Mesenchymal stem cell (in vitro differentiated cells and primary cell): ENCODE measurements at regions not wholly inside any gene's neighbourhood (a gene's known extent, or its start where the extent isn't known, plus 50 kb on each side); places are given as distances from the start of the nearest gene placed in this dataset.

Experiments
- DNase-seq: peaks from one replicate; pipeline ENCODE4 v3.0.0-alpha.2; 2013
- H2AFZ ChIP-seq: one replicate; pipeline ENCODE4 v1.6.1; 2013; ENCODE audit warnings: low read depth, mild to moderate bottlenecking, control low read depth, inconsistent platforms, low read length, moderate library complexity
- H2AK5ac ChIP-seq: 2 replicates; pipeline ENCODE4 v1.6.1; 2013; ENCODE audit warnings: low read length, moderate library complexity, mild to moderate bottlenecking, inconsistent platforms; ENCODE audit not compliant: severe bottlenecking
- H2BK120ac ChIP-seq: one replicate; pipeline ENCODE4 v1.6.1; 2013; ENCODE audit warnings: low read depth, mild to moderate bottlenecking, inconsistent platforms, low read length, moderate library complexity
- H2BK12ac ChIP-seq, 2 experiments: one replicate each; pipeline ENCODE4 v1.6.1; 2013; ENCODE audit warnings: inconsistent platforms in 2 of 2, low read length in 2 of 2, mild to moderate bottlenecking in 2 of 2, moderate library complexity in 2 of 2, control low read depth in 1 of 2
- H2BK15ac ChIP-seq: one replicate; pipeline ENCODE4 v1.6.1; 2013; ENCODE audit warnings: mild to moderate bottlenecking, low read depth, inconsistent platforms; ENCODE audit not compliant: poor library complexity, severe bottlenecking
- H2BK5ac ChIP-seq: 2 replicates; pipeline ENCODE4 v1.6.1; 2013; ENCODE audit warnings: low read depth, mild to moderate bottlenecking, low read length, control low read depth, inconsistent platforms; ENCODE audit not compliant: poor library complexity, severe bottlenecking
- H3K14ac ChIP-seq, 2 experiments: one replicate each; pipeline ENCODE4 v1.6.1; 2013; ENCODE audit warnings: inconsistent platforms in 2 of 2, low read length in 2 of 2, control low read depth in 1 of 2, mild to moderate bottlenecking in 1 of 2, moderate library complexity in 1 of 2
- H3K18ac ChIP-seq, 2 experiments: one replicate each; pipeline ENCODE4 v1.6.1; 2013; ENCODE audit warnings: inconsistent platforms in 2 of 2, low read length in 2 of 2, control low read depth in 1 of 2, low read depth in 1 of 2, mild to moderate bottlenecking in 1 of 2
- H3K23ac ChIP-seq, 2 experiments: one replicate each; pipeline ENCODE4 v1.6.1; 2013; ENCODE audit warnings: inconsistent platforms in 2 of 2, low read length in 2 of 2, mild to moderate bottlenecking in 2 of 2, moderate library complexity in 2 of 2, control low read depth in 1 of 2
- H3K27ac ChIP-seq: 2 replicates; pipeline ENCODE4 v1.5.1; 2013; ENCODE audit warnings: mild to moderate bottlenecking, moderate library complexity, low read length, control low read depth, inconsistent platforms; ENCODE audit not compliant: poor library complexity, severe bottlenecking
- H3K27me3 ChIP-seq, 2 experiments: 2 replicates each; pipeline versions ENCODE4 v1.6.1 to v1.7.0; 2013; ENCODE audit warnings: low read length in 2 of 2, mild to moderate bottlenecking in 2 of 2, moderate library complexity in 2 of 2, control low read depth in 1 of 2, inconsistent platforms in 1 of 2; ENCODE audit not compliant: control insufficient read depth in 1 of 2, insufficient read depth in 1 of 2
- H3K36me3 ChIP-seq, 2 experiments: 2 replicates each; pipeline versions ENCODE4 v1.6.1 to v1.7.0; 2013; ENCODE audit warnings: low read length in 2 of 2, control low read depth in 1 of 2, inconsistent platforms in 1 of 2, low read depth in 1 of 2, mild to moderate bottlenecking in 1 of 2; ENCODE audit not compliant: insufficient read depth in 2 of 2, control insufficient read depth in 1 of 2
- H3K4ac ChIP-seq, 2 experiments: one replicate each; pipeline ENCODE4 v1.6.1; 2013; ENCODE audit warnings: inconsistent platforms in 2 of 2, low read length in 2 of 2, mild to moderate bottlenecking in 2 of 2, moderate library complexity in 2 of 2, control low read depth in 1 of 2, low read depth in 1 of 2
- H3K4me1 ChIP-seq: 2 replicates; pipeline ENCODE4 v1.6.1; 2013; ENCODE audit warnings: low read depth, low read length, control low read depth; ENCODE audit not compliant: control insufficient read depth, insufficient read depth
- H3K4me2 ChIP-seq: 2 replicates; pipeline ENCODE4 v1.6.1; 2013; ENCODE audit warnings: low read length, mild to moderate bottlenecking, inconsistent platforms; ENCODE audit not compliant: poor library complexity, severe bottlenecking
- H3K4me3 ChIP-seq, 2 experiments: 2 replicates each; pipeline versions ENCODE4 v1.5.1 to v1.7.0; 2013; ENCODE audit warnings: low read length in 2 of 2, mild to moderate bottlenecking in 2 of 2, control low read depth in 1 of 2, low read depth in 1 of 2; ENCODE audit not compliant: insufficient read depth in 1 of 2
- H3K79me1 ChIP-seq: replicated peaks from 2 replicates; pipeline ENCODE4 v1.6.1; 2013; ENCODE audit warnings: mild to moderate bottlenecking, control low read depth, low read length, inconsistent platforms; ENCODE audit not compliant: poor library complexity, severe bottlenecking
- H3K9ac ChIP-seq: 2 replicates; pipeline ENCODE4 v1.7.0; 2013; ENCODE audit warnings: mild to moderate bottlenecking, low read length, moderate library complexity
- H3K9me3 ChIP-seq: 2 replicates; pipeline ENCODE4 v1.7.0; 2013; ENCODE audit warnings: mild to moderate bottlenecking, low read length; ENCODE audit not compliant: control insufficient read depth
- H4K8ac ChIP-seq: one replicate; pipeline ENCODE4 v1.6.1; 2013; ENCODE audit warnings: inconsistent platforms, mild to moderate bottlenecking, low read length, moderate library complexity
- H4K91ac ChIP-seq: one replicate; pipeline ENCODE4 v1.6.1; 2013; ENCODE audit warnings: mild to moderate bottlenecking, low read length, inconsistent platforms
- WGBS: methylation state at CpG from one replicate; pipeline ENCODE4 v1.1.7; 2013; ENCODE audit warnings: mixed read lengths; 5-methylcytosine and 5-hydroxymethylcytosine counted together

DNA sequence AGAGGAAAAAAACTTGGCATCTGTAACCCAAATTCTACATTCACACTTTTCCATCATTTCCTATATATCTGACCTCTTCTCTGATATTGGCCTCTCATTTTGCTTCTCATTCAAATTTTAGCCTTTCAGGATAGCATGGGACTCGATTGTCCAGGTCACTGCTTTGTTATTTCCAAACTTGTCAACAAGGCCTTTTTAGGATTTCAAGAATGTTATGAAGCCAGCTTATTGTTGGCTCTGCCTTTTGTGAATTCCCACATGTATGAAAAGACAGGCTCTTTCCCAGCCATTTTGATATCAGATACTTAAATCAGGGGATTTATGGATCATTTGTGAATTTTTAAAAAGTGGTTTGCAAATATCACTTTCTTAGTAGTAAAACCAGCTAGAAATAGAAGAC, 663.5 kb downstream of the NCAM2 start:
- no peak overlapping the region for H3K23ac ChIP-seq

GRCh38 chr21:21662776-21663175, 664.6 kb downstream of the NCAM2 start:
- WGBS = no CpG with 5 or more reads among the region's 1 CpG
- no peak for DNase-seq
- no peak overlapping the region for H3K4me3 ChIP-seq
- H2AFZ ChIP-seq = no peak overlapping the region
- no peak overlapping the region for H3K4me2 ChIP-seq
- no peaks in the 10 kb centered on the region for H3K79me1 ChIP-seq
- no peaks in the 10 kb centered on the region for H3K36me3 ChIP-seq
- H3K23ac ChIP-seq = no peak overlapping the region
- H2BK12ac ChIP-seq = no peak overlapping the region
- H3K18ac ChIP-seq = no peak overlapping the region
- no peaks in the 10 kb centered on the region for H3K4me1 ChIP-seq
- H3K27ac ChIP-seq = no peak overlapping the region
- no peak overlapping the region for H4K91ac ChIP-seq
- H3K14ac ChIP-seq = no peak overlapping the region
- no peak overlapping the region for H2BK120ac ChIP-seq
- H3K9ac ChIP-seq = no peak overlapping the region
- no peak overlapping the region for H2BK5ac ChIP-seq
- no peak overlapping the region for H2BK15ac ChIP-seq
- no peaks in the 10 kb centered on the region for H3K9me3 ChIP-seq
- no peak overlapping the region for H4K8ac ChIP-seq
- no peak overlapping the region for H2AK5ac ChIP-seq
- H3K27me3 ChIP-seq = no peaks in the 10 kb centered on the region
- H3K4ac ChIP-seq = no peak overlapping the region

More for the DNA sequence above, 663.5 kb downstream of the NCAM2 start:
- Histone ChIP-seq H3K18ac (no peak overlapping the region), H2BK12ac (no peak overlapping the region), H3K4ac (no peak overlapping the region), H2BK120ac (no peak overlapping the region), H3K4me3 (no peak overlapping the region), H3K27me3 (no peaks in the 10 kb centered on the region), H4K91ac (no peak overlapping the region), H3K4me1 (no peaks in the 10 kb centered on the region), H2BK15ac (no peak overlapping the region), H4K8ac (no peak overlapping the region), H2BK5ac (no peak overlapping the region), H3K14ac (no peak overlapping the region), H3K9ac (no peak overlapping the region), H3K4me2 (no peak overlapping the region), H3K36me3 (no peaks in the 10 kb centered on the region), H2AFZ (no peak overlapping the region), H3K79me1 (no peaks in the 10 kb centered on the region), H3K9me3 (no peaks in the 10 kb centered on the region), H2AK5ac (no peak overlapping the region), H3K27ac (no peak overlapping the region)
- DNase-seq = no peak
- WGBS = 57% methylated on average over 1 of the region's 1 CpG

DNA sequence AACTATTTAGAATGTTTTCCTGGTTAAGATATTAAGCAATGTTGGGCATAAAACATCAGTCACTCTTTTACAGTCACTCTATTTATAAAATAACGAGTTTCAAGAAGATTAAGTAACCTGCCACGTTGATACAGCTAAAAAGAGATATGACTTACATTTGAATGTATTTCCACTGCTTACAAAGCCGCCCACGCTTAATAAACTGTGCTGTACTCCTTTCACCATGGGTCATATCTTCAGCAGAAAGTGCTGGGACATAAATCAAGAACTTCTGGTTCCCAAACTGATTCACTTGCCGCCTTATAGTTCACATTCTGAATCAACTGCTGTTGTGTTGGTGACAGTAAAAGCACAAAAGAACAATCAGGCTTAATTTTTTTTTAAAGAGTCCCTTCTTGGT, 666.7 kb downstream of the NCAM2 start:
- Histone ChIP-seq H4K91ac (no peak overlapping the region), H3K4me1 (no peaks in the 10 kb centered on the region), H3K4ac (no peak overlapping the region), H3K27me3 (no peaks in the 10 kb centered on the region), H3K9ac (no peak overlapping the region), H3K36me3 (no peaks in the 10 kb centered on the region), H3K9me3 (no peaks in the 10 kb centered on the region), H2BK15ac (no peak overlapping the region), H3K18ac (no peak overlapping the region), H3K27ac (no peak overlapping the region), H2AFZ (no peak overlapping the region), H3K14ac (no peak overlapping the region), H2AK5ac (no peak overlapping the region), H3K23ac (no peak overlapping the region), H3K4me2 (no peak overlapping the region), H2BK5ac (no peak overlapping the region), H3K4me3 (no peak overlapping the region), H3K79me1 (no peaks in the 10 kb centered on the region), H2BK12ac (no peak overlapping the region), H4K8ac (no peak overlapping the region), H2BK120ac (no peak overlapping the region)
- WGBS = 85% methylated on average over 4 of the region's 5 CpGs
- DNase-seq = no peak

GRCh38 chr21:21666689-21667088, 668.5 kb downstream of the NCAM2 start:
- Histone ChIP-seq H3K79me1 (no peaks in the 10 kb centered on the region), H3K9me3 (no peaks in the 10 kb centered on the region), H3K14ac (no peak overlapping the region), H3K18ac (no peak overlapping the region), H3K4ac (no peak overlapping the region), H3K36me3 (no peaks in the 10 kb centered on the region), H4K8ac (no peak overlapping the region), H3K4me3 (no peak overlapping the region), H2BK15ac (no peak overlapping the region), H3K23ac (no peak overlapping the region), H3K9ac (no peak overlapping the region), H2BK12ac (no peak overlapping the region), H3K4me1 (no peaks in the 10 kb centered on the region), H3K27me3 (no peaks in the 10 kb centered on the region), H3K4me2 (no peak overlapping the region), H2AFZ (no peak overlapping the region), H2BK120ac (no peak overlapping the region), H2BK5ac (no peak overlapping the region), H2AK5ac (no peak overlapping the region), H3K27ac (no peak overlapping the region), H4K91ac (no peak overlapping the region)
- no peak for DNase-seq
- WGBS = no CpG with 5 or more reads among the region's 1 CpG
